ENCODE measurements at regions not wholly inside any gene's neighbourhood (a gene's known extent, or its start where the extent isn't known, plus 50 kb on each side); places are given as distances from the start of the nearest gene placed in this dataset.

DNA sequence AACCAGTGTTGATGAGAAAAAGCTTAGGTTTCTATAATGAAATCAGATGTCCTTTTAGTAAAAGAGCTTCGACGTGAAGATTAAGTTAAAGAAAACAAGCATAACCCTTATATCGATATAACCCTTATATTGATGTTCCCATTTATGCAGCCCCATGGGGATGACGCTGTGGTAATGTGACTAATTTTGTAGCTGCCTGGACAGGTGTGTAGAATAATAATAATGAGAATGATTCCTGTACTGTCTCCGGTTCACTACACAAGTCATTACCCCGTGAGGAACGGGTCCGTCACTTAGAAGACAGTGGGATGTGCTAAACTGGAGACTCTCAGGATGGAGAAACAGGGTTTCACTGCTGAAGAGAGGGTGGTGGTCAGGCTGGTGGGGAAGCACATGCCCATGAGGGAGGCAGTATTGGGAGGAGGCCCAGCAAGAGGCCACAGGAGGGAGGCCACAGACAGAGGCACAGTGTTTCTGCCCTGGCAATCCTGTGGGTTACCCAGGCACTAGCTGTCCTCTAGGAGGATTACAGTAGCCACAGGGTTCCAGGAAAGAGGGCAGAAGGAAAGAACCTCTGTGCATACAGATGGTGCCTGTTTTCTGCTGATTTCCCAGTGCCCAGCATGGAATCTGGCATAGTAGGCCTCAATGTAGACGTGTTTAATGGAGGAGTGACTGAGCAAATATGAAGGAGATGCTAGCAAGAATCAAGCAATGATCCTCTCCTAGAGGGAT lies 191.1 kb upstream of the TSC22D2 start:
- no peak for DNase-seq (ENCODE audit: low spot score)

DNA sequence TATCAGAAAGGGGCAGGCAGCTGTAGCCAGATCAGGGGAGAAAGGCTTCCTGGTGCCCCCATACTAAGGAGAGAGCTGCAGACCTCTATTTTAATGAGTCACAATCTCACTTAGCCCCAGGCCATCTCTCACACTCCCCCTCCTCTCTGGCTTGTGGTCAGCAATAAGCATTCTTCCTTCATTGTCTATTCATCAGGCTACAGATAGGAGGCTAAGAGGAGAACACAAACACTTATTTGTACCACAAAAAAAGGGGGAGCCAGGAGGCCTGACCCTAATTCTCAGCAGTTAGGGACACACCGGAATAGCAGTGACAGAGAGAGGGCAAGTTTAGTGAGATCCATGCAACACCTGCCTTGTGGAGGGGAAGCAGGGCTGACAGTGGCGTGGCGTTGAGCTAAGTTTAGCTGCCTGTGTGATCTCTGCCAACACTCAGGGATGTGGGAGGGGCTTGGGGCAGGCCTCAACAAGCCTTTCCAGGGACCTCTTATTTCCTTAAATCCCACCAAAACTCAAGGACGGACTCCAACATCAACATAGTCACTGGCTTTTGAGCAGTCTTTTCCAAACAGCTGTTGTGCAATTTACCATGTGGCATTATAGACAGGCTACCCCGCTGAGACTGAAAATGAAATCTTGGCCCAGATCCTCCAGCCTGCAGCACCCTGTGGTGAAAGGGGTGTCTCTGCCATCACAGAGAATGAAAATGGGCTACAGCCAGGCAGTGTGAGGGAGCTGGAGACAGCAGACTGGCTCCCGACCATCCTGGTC lies 191.9 kb upstream of the TSC22D2 start:
- DNase-seq (ENCODE audit: low spot score): no peak

DNA sequence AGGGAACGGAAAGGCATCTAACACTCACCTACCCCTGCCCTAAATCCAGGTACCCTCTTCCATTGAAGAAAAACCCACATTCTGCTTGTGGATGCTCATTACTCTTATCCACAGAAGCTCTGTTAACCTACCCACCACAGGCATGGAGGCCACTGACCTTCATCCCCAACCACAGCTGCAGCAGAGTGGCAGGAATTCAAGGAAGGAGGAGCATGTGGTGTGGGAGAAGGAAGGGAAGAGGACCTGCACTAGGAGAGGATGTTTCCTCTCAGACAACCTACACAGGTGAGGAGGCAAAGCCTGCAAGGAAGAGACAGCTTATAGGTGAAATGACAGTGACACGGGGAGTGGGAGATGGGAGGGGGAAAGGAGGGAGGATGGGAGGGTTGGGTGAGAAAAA lies 192.5 kb upstream of the TSC22D2 start:
- DNase-seq (ENCODE audit: low spot score): no peak

DNA sequence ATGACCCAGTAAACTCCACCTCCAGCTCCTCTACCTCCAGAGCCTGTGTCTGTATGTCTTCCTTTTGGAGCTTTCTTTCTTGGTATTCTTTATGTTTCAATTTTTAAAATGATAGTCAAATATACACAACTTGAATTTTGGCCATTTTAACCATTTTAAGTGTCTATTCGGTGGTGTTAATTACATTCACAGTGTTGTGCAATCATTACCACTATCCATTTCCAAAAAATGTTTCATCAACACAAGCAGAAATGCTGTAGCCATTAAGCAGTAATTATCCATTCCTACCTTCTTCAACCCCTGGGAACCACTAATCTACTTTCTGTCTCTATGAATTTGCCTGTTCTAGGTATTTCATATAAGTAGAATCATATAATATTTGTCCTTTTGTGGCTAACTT lies 194.5 kb upstream of the TSC22D2 start:
- DNase-seq (ENCODE audit: low spot score): no peak

DNA sequence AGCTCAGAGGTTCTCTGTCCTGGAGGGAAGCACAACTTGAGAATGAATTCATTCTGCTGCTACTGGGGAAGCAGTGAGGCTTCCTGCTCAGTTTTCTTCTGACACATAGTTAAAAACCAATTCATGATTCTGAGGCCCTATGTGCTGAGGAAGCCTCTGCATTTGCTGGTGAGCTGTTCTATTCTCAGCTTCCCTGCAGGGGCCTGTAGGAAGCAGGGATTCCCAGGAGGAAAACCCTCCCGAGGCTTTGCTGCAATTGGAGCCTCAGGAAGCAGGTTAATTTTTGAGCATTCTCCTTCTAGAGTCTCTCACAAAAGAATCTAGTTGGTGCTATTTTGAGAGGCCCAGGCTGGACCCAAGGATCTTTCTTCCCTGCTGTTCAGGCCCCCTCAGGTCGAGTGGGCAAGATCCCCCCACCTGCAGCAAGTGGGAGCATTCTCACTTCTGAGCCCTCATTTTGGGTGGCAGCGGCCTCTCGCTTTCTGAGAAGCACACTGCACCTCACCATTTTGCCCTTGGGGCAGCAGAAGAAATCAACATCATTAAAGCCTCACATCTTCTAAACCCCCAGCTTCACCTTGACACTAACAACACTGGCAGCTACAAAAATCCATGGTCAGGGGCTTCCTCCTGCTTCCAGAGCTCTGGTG lies 197.5 kb upstream of the TSC22D2 start:
- DNase-seq (ENCODE audit: low spot score): no peak

GRCh38 chr3:150203273-150203672 lies 204.8 kb upstream of the TSC22D2 start:
- DNase-seq (ENCODE audit: low spot score): no peak

- DNase-seq (ENCODE audit: low spot score): no peak
These were observed 205.4 kb upstream of the TSC22D2 start for GRCh38 chr3:150202711-150203110.

GRCh38 chr3:150194957-150195356 lies 213.1 kb upstream of the TSC22D2 start:
- no peak for DNase-seq (ENCODE audit: low spot score)

- DNase-seq (ENCODE audit: low spot score): no peak
These were observed 213.6 kb upstream of the TSC22D2 start for GRCh38 chr3:150194513-150194912.

GRCh38 chr3:150184426-150185071 lies 213.9 kb upstream of the PFN2 start:
- DNase-seq (ENCODE audit: low spot score): no peak

DNA sequence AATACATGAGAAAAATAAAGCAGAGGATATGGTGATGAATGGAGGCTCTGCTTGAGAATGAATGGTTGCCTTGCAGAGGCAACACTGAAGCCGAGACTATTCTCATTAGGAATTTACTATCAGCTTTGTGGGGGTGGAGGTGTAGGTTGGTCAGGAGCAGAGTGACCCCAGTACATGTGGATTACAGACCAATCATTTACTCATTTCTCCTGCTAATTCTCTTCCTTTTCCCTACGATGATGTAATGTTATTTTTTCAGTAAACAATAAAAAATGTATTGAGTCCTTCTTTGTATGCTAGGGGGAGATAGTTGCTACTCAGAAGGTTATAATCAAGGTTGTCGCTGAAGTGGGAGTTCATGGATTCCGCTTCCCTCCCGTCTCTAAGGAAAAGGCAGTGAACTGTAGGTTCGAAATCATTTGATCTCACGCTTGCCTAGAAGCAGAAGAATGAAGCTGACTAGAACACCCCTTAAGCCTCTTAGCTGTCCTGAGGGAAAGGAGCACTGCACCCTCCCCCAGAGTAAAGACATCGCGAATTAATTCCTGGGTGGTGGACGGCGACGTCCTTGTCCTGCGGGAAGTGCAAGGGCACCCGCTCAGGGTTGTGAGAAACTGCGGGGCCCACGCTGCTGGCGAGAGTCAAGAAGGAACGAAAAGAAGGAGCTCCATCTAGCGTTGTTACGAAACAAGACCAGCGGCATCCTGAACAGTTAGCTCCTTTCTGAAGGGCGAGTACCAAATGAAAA lies 213.2 kb upstream of the PFN2 start:
- DNase-seq (ENCODE audit: low spot score): peak; percentile 80

- no peak for DNase-seq (ENCODE audit: low spot score)
These were observed 209.6 kb upstream of the PFN2 start for GRCh38 chr3:150180334-150180733.

- no peak for DNase-seq (ENCODE audit: low spot score)
These were observed 208.6 kb upstream of the PFN2 start for GRCh38 chr3:150179330-150179729.

DNA sequence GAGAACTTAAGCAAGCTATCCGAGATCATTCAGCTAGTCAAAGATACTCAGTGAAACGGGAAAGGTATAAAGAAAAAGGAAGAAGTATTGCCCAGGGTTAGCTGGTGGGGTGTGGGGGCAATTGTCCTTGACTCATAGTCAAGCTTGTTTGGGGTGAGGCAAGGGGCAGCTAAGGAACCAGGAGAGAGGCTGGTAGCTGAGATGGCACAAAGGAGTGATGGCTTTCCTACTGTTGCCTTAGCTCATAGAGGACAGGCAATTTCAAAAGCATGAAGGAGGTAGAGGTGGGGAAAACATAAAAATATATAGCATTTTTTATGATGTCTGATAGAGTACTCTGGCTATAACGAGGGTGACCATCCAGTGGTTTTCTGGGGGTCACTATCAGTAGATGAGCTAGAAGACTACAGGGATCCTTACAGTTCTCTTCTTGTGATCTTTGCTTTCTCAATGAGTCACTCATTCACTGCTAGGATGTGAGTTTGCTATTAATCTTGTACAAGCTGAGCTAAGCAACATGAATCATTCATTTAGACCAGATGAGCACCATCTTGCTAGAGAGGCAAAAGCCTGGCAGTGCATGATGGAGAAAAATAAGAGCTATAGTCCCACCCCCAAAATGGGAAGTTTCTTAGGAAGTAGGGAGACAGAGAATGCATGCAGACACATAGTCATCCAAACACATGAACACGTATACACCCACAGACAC lies 207.1 kb upstream of the PFN2 start:
- no peak for DNase-seq (ENCODE audit: low spot score)

DNA sequence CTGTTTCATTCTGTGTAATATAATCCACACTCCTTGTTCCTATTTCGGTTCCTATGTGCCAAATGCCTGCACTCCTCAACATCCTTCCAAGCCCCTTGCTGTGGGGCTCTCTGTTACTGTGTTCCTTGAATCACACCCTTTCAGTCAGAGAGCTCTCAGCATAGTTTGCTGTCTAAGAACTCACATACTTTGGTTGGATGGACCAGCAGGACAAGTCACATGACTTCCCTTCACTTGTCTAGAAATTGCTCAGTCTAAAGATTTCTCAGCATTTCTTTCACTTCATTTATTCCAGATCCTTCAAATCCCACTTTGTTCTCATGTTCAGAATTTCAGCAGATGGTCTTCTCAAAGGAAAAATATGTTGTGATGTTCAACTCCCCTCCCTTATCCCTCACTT lies 203.5 kb upstream of the PFN2 start:
- no peak for DNase-seq (ENCODE audit: low spot score)

GRCh38 chr3:150172356-150172755 lies 201.7 kb upstream of the PFN2 start:
- no peak for DNase-seq (ENCODE audit: low spot score)

- peak; percentile 8 for DNase-seq (ENCODE audit: low spot score)
These were observed 200.3 kb upstream of the PFN2 start for GRCh38 chr3:150170852-150171520.

GRCh38 chr3:150169330-150169940 lies 198.7 kb upstream of the PFN2 start:
- DNase-seq (ENCODE audit: low spot score): no peak

- no peak for DNase-seq (ENCODE audit: low spot score)
These were observed 198.0 kb upstream of the PFN2 start for GRCh38 chr3:150168698-150169097.

Data from SK-N-DZ (cell line).